GM12864 (cell line): ENCODE measurements at regions not wholly inside any gene's neighbourhood (a gene's known extent, or its start where the extent isn't known, plus 50 kb on each side); places are given as distances from the start of the nearest gene placed in this dataset.

Experiments
- DNase-seq: peaks from one replicate; pipeline ENCODE4 v3.0.0-alpha.2; 2011; ENCODE audit warnings: low read depth
- H3K4me3 ChIP-seq: 2 replicates; pipeline ENCODE4 v1.5.1; 2011; ENCODE audit warnings: mild to moderate bottlenecking, low read depth, low read length, control low read depth
- CTCF ChIP-seq: IDR thresholded peaks from 2 replicates; pipeline ENCODE4 v1.5.1; 2011; ENCODE audit warnings: low read depth, mild to moderate bottlenecking, moderate library complexity, low read length, control low read depth, inconsistent platforms; ENCODE audit errors: missing control alignments

DNA sequence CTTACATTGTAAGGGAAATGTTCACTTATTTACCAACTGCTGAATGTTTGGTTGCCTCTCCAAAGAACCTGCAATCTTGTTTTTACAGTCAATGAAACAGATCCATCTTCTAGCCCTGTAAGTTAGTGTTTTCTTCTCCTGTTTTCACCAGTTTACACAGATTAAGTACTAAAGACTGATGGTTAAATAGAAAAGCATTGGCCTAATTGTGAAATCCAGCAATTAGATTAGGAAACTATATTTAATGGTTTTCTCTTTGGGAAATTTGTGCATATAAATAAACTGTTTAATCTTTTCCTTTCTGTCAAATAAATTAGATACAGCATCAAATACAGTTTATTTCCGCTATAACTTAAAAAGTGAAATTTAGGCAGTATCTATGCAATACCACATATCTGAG, 247.9 kb upstream of the MEF2C start:
- H3K4me3 ChIP-seq = no peak overlapping the region
- DNase-seq = no peak
- TF ChIP-seq CTCF = no peak

GRCh38 chr5:89129941-89130340, 247.0 kb upstream of the MEF2C start:
- no peak for DNase-seq
- no peak for TF ChIP-seq CTCF
- H3K4me3 ChIP-seq = no peak overlapping the region

DNA sequence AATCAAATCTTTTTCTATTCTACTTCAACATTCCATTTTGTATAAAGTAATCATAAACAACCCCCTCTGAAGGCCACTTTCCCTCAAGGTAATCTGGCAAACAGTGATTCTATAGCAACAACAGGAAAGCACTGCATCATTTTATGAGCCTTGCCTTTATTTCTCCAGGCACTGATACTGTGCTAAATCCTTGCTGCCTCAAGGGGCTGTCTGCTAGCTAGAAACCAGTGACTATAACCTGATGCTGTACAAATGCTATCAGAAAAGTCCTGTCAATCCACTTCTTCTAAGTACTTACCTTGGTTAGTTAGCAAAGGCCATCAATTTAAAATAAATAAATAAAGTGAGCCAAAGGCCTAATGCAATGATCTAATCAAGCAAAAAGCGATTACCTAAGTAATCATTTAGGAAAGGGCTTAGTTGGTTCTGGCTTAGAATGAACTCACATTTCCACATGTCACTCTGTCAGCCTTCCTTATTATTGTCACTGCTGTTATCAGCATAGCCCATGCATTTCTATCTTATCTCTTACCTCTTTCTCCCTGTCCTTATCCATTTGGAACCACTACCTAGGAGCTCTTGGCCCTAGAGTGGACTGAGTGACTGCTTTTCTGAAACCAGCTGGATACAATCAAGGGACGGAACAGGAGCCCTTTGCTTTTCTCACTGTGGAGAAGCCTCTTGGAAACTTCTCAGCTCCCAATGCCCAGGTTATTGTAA, 246.1 kb upstream of the MEF2C start:
- no peak for DNase-seq

DNA sequence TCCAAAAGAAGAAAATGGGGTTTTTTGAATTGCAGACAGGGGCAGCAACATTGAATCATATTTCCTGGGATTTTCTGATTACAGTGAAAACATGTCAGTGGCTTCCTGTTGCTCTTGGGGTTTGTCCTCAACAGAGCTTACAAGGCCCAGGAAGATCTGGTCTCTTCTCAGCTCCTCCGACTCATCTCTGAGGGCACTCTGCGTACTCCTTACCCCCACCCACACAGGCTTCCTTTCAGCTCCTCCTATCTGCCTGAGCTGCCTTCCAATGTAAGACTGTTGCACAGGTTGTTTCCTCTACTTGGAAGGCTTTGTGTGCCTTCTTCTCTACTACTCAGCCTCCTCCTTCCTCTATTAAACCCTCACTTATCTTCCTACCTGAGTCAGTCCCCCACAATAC, 245.1 kb upstream of the MEF2C start:
- TF ChIP-seq CTCF = no peak
- no peak for DNase-seq
- H3K4me3 ChIP-seq = no peak overlapping the region

More for the DNA sequence above, 246.1 kb upstream of the MEF2C start:
- H3K4me3 ChIP-seq = no peak overlapping the region
- TF ChIP-seq CTCF = no peak

- H3K4me3 ChIP-seq = no peak overlapping the region
- no peak for DNase-seq
- no peak for TF ChIP-seq CTCF
Measured at GRCh38 chr5:89127191-89127590, 244.2 kb upstream of the MEF2C start.

DNA sequence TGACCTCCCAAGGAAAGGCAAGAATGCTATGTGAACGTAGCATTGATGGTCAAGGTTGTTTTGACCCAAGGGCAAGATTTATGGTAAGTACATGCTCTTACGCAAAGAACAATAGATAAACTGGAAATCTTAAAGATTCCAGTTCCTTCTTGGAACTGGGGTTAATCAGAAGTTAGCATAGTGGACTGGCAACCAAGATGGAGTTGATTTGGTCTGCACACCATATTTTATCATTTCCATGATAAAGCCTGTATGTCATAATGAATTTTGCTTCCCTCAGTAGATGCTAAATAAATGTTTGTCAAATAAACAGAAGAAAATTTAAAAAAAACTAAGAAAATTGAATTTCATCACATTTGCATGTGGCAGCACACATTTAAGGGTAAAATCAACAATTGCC, 242.4 kb upstream of the MEF2C start:
- H3K4me3 ChIP-seq = no peak overlapping the region
- TF ChIP-seq CTCF = no peak

GRCh38 chr5:89123581-89123980, 240.6 kb upstream of the MEF2C start:
- no peak overlapping the region for H3K4me3 ChIP-seq
- DNase-seq = no peak
- no peak for TF ChIP-seq CTCF

More for the DNA sequence above, 242.4 kb upstream of the MEF2C start:
- DNase-seq = no peak
